ENCODE measurements at regions not wholly inside any gene's neighbourhood (a gene's known extent, or its start where the extent isn't known, plus 50 kb on each side); places are given as distances from the start of the nearest gene placed in this dataset.

DNA sequence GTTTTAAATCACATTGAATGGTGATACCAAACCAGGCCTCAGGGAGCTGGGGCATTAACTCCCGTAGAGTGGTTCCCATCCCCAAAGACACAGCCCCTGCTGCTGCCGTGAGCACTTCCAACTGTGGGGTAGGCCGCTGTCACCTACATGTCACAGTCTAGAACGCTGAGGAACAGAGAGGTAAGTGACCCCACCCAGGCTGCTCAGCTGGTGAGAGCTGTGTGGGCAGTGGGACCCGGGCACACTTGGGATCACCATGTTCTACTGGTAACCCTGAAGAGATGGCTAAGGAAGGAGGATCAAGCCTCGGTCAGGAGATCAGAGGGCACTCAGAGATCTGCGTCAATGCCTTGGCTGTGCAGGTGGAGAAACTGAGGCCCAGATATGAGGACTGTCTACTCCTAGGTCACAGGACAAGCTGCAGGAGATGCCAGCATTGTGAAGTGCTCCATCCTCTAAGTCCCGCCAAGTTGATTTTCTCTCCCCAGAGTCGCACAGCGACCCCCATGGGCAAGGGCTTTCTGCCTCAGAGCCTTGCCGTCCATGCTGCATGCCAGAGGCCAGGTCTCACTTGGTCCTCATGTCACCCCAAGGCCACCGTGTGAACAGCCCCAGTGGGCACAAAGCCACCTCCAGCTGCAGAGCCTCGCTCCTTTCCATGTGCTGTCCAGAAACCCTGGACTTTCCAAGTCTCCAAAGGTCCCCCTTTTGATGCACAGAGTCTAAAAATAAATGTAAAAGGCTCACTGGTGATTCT, 144.2 kb upstream of the OTOS start:
- Mint-ChIP-seq H3K27me3 (peaks cover 12 to 19% of the 10 kb centered on the region in 2 donors), H3K4me1 (no peaks in the 10 kb centered on the region), H3K4me3 (no peak overlapping the region), H3K36me3 (no peaks in the 10 kb centered on the region), H3K27ac (no peak overlapping the region), H3K9me3 (peaks cover 0 to 14% (median 5%) of the 10 kb centered on the region in 8 donors)
- no peaks in the 10 kb centered on the region for H3K36me3 ChIP-seq (ENCODE audit: insufficient read depth, low read length)
- CTCF ChIA-PET (ENCODE audit: partially characterized antibody): no interaction called here
- intact Hi-C loops (cut with micrococcal nuclease): no loop called here
- no peak for DNase-seq
- H3K9me3 ChIP-seq (ENCODE audit: control insufficient read depth in 1 of 2, low read length in 2 of 2): no peaks in the 10 kb centered on the region
- no peak overlapping the region for H3K27ac ChIP-seq (ENCODE audit: low read depth, low read length)
- peaks cover 5% of the 10 kb centered on the region for H3K27me3 ChIP-seq (ENCODE audit: insufficient read depth, low read length)
- no peak overlapping the region for H3K4me3 ChIP-seq (ENCODE audit: low read length in 2 of 2)
- POLR2A ChIA-PET (ENCODE audit: partially characterized antibody): no interaction called here
- H3K4me1 ChIP-seq (ENCODE audit: insufficient read depth, low read length): no peaks in the 10 kb centered on the region

DNA sequence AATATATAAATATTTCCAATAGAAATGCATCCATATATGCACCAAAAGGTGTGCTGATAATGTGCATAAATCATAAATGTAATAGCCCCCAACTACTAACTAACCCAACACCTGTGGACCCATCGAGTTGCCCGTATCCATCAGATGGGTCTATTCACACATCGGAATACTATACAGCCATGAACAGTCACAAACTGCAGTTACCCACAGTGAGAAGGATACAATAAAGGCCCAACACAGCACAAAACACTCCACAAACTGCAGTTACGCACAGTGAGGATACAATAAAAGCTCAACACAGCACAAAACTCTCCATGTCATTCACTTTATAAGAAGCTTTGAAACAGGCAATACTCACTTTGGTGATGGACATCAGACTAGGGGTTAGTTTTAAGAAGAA, 145.3 kb upstream of the OTOS start:
- Mint-ChIP-seq H3K36me3 (no peaks in the 10 kb centered on the region), H3K27ac (no peak overlapping the region), H3K27me3 (peaks cover 8 to 16% of the 10 kb centered on the region in 2 donors), H3K4me1 (no peaks in the 10 kb centered on the region), H3K4me3 (no peak overlapping the region), H3K9me3 (peaks cover 0 to 12% (median 2%) of the 10 kb centered on the region in 8 donors)
- Histone ChIP-seq H3K36me3 (ENCODE audit: insufficient read depth, low read length) (no peaks in the 10 kb centered on the region), H3K27me3 (ENCODE audit: insufficient read depth, low read length) (peaks cover 4% of the 10 kb centered on the region), H3K27ac (ENCODE audit: low read depth, low read length) (no peak overlapping the region), H3K4me1 (ENCODE audit: insufficient read depth, low read length) (no peaks in the 10 kb centered on the region), H3K4me3 (ENCODE audit: low read length in 2 of 2) (no peak overlapping the region), H3K9me3 (ENCODE audit: control insufficient read depth in 1 of 2, low read length in 2 of 2) (no peaks in the 10 kb centered on the region)
- CTCF ChIA-PET (ENCODE audit: partially characterized antibody): no interaction called here
- intact Hi-C loops (cut with micrococcal nuclease): no loop called here
- POLR2A ChIA-PET (ENCODE audit: partially characterized antibody): no interaction called here
- DNase-seq: no peak

DNA sequence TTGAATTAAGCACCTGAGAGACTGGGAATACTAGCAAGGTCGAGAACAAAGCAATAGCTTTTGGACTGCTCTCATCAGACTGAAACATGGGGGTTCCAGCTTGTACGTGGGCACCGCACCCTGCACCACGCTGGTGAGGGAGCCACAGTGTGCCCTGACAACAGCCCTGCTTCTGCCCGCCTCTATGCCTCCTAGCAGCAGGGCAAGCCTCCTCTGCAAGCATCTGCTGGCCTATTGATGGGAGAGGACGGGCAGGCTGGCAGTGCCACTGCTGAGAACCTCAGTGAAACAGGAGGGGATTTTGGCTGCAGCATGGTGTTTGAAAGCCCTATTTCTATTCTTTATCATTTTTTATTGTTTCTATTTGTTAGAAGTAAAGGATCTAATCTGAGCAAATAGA, 146.1 kb upstream of the OTOS start:
- Mint-ChIP-seq H3K36me3 (no peaks in the 10 kb centered on the region), H3K27me3 (peaks cover 8 to 9% of the 10 kb centered on the region in 2 donors), H3K4me3 (no peak overlapping the region), H3K4me1 (no peaks in the 10 kb centered on the region), H3K9me3 (peaks cover 0 to 8% (median 2%) of the 10 kb centered on the region in 8 donors), H3K27ac (no peak overlapping the region)
- CTCF ChIA-PET (ENCODE audit: partially characterized antibody): no interaction called here
- H3K27ac ChIP-seq (ENCODE audit: low read depth, low read length): no peak overlapping the region
- DNase-seq: no peak
- no peaks in the 10 kb centered on the region for H3K36me3 ChIP-seq (ENCODE audit: insufficient read depth, low read length)
- H3K9me3 ChIP-seq (ENCODE audit: control insufficient read depth in 1 of 2, low read length in 2 of 2): no peaks in the 10 kb centered on the region
- POLR2A ChIA-PET (ENCODE audit: partially characterized antibody): no interaction called here
- intact Hi-C loops (cut with micrococcal nuclease): no loop called here
- H3K27me3 ChIP-seq (ENCODE audit: insufficient read depth, low read length): no peaks in the 10 kb centered on the region
- no peak overlapping the region for H3K4me3 ChIP-seq (ENCODE audit: low read length in 2 of 2)
- no peaks in the 10 kb centered on the region for H3K4me1 ChIP-seq (ENCODE audit: insufficient read depth, low read length)

DNA sequence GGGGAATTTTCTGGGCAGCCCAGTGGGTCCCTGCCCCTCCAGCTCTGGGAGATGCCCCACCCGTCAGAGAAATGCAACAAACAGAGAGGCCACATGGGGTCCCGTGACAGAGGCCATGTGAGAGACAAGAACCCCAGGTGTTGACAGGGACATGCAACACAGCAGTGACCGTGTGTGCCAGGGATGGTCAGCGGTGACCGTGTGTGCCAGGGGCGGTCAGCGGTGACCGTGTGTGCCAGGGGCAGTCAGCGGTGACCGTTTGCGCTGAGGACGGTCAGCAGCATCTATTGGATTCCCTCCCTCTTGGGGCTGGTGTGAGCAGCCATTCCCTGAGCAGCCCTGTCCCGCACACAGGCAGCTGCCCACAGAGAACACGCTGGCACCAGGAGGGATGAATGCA, 146.6 kb upstream of the OTOS start:
- H3K4me1 Mint-ChIP-seq: no peaks in the 10 kb centered on the region
- intact Hi-C loops (cut with micrococcal nuclease): no loop called here

DNA sequence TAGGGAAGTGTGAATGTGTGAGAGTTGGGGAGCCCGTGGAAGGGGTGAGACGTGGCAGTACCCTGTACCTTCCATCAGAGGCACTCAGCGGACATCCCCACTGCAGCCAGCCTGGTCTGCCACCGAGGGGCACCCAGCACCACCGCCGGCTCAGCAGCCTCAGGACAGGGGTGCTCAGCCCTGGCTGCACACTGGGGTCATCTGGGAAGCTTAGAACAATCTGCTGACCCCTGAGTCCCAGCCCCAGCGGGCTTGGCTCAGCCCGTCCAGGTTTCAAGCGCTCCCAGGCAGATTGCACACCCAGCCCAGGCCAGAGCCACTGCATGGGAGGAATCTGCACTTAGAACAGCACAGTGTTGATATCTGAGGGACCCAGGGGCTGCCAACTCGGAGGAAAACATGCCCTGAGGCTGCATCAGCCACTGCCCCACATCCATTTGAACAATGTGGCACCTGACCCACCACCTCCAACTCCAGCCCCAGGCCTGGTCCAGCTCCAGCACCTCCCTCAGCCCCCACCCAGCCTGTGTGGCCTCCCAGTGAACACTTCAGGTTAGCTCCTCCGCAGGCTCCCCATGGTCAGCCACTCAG, 147.1 kb upstream of the OTOS start:
- H3K27me3 ChIP-seq (ENCODE audit: insufficient read depth, low read length): no peaks in the 10 kb centered on the region
- H3K4me3 ChIP-seq (ENCODE audit: low read length in 2 of 2): no peak overlapping the region
- POLR2A ChIA-PET (ENCODE audit: partially characterized antibody): no interaction called here
- DNase-seq: no peak
- H3K27ac ChIP-seq (ENCODE audit: low read depth, low read length): no peak overlapping the region
- no peaks in the 10 kb centered on the region for H3K4me1 ChIP-seq (ENCODE audit: insufficient read depth, low read length)
- intact Hi-C loops (cut with micrococcal nuclease): no loop called here
- no peaks in the 10 kb centered on the region for H3K4me1 Mint-ChIP-seq
- H3K9me3 ChIP-seq (ENCODE audit: control insufficient read depth in 1 of 2, low read length in 2 of 2): no peaks in the 10 kb centered on the region
- peaks cover 3 to 5% of the 10 kb centered on the region in 2 donors for H3K27me3 Mint-ChIP-seq
- no peak overlapping the region for H3K27ac Mint-ChIP-seq
- CTCF ChIA-PET (ENCODE audit: partially characterized antibody): no interaction called here
- no peak overlapping the region for H3K4me3 Mint-ChIP-seq
- H3K9me3 Mint-ChIP-seq: peaks cover 0 to 8% (median 1%) of the 10 kb centered on the region in 8 donors
- H3K36me3 Mint-ChIP-seq: no peaks in the 10 kb centered on the region
- H3K36me3 ChIP-seq (ENCODE audit: insufficient read depth, low read length): no peaks in the 10 kb centered on the region

More for the DNA sequence above, 146.6 kb upstream of the OTOS start:
- POLR2A ChIA-PET (ENCODE audit: partially characterized antibody): no interaction called here
- DNase-seq: no peak
- Histone ChIP-seq H3K27me3 (ENCODE audit: insufficient read depth, low read length) (no peaks in the 10 kb centered on the region), H3K4me3 (ENCODE audit: low read length in 2 of 2) (no peak overlapping the region), H3K4me1 (ENCODE audit: insufficient read depth, low read length) (no peaks in the 10 kb centered on the region), H3K9me3 (ENCODE audit: control insufficient read depth in 1 of 2, low read length in 2 of 2) (no peaks in the 10 kb centered on the region), H3K27ac (ENCODE audit: low read depth, low read length) (no peak overlapping the region), H3K36me3 (ENCODE audit: insufficient read depth, low read length) (no peaks in the 10 kb centered on the region)
- CTCF ChIA-PET (ENCODE audit: partially characterized antibody): no interaction called here
- H3K27me3 Mint-ChIP-seq: peaks cover 5 to 6% of the 10 kb centered on the region in 2 donors
- peaks cover 0 to 8% (median 1%) of the 10 kb centered on the region in 8 donors for H3K9me3 Mint-ChIP-seq
- no peaks in the 10 kb centered on the region for H3K36me3 Mint-ChIP-seq
- no peak overlapping the region for H3K27ac Mint-ChIP-seq
- no peak overlapping the region for H3K4me3 Mint-ChIP-seq

DNA sequence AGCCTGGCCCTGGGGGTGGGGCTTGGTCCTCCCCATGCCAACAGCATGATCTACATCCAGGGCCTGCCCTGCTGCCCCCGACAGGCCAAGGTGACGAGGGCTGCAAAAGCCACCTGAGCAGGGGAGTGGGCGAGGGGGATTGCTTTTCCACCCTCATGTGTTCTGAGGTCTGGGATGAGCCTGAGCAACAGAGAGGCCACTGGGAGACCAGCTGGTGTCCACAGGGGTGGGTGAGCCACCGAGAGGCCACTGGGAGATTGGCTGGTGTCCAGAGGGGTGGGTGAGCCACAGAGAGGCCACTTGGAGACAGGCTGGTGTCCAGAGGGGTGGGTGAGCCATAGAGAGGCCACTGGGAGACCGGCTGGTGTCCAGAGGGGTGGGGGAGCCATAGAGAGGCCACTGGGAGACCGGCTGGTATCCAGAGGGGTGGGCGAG, 147.4 kb upstream of the GPC1 start:
- Mint-ChIP-seq H3K4me3 (no peak overlapping the region), H3K27ac (no peak overlapping the region), H3K9me3 (peaks cover 0 to 6% (median under 1%) of the 10 kb centered on the region in 8 donors), H3K36me3 (no peaks in the 10 kb centered on the region), H3K27me3 (peaks cover 0 to 2% of the 10 kb centered on the region in 2 donors), H3K4me1 (no peaks in the 10 kb centered on the region)
- Histone ChIP-seq H3K9me3 (ENCODE audit: control insufficient read depth in 1 of 2, low read length in 2 of 2) (no peaks in the 10 kb centered on the region), H3K4me1 (ENCODE audit: insufficient read depth, low read length) (no peaks in the 10 kb centered on the region), H3K4me3 (ENCODE audit: low read length in 2 of 2) (no peak overlapping the region), H3K27ac (ENCODE audit: low read depth, low read length) (no peak overlapping the region), H3K27me3 (ENCODE audit: insufficient read depth, low read length) (no peaks in the 10 kb centered on the region), H3K36me3 (ENCODE audit: insufficient read depth, low read length) (no peaks in the 10 kb centered on the region)
- POLR2A ChIA-PET (ENCODE audit: partially characterized antibody): no interaction called here
- CTCF ChIA-PET (ENCODE audit: partially characterized antibody): no interaction called here
- intact Hi-C loops (cut with micrococcal nuclease): no loop called here
- DNase-seq: no peak

DNA sequence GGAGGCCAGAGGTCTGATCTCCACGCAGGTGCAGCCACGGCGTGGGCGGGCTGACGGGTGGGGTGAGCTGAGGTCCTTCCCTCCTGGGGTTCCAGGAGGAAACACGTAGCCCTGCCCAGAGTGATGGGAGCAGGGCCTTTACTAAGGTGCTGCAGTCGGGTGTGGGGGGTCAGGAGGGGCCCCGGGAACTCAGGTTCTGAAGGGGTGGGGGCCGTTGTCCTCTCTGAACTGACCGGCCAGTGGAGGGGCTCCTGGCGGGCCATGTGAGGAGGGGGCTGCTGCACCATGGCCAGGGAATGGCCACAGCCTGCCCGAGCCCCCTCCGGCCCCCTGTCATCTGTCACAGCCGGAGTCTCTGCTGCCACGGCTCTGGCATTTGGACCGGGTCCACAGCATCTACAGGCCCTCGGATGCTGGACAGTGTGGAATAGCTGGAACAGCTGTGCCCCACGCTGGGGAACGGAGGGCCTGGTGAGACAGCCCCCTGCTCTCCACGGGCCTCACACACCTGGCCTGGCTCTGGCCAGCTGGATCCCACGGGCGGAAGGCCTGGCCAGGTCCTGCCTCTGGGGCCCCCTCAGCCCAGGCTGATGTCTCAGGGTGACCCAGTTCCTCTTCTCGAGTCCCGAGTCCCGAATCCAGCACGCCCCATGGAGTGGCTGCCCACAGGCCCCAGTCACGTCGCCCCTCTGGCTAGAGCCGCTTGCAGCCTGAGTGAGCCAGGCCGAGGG, 145.6 kb upstream of the GPC1 start:
- Histone ChIP-seq H3K9me3 (ENCODE audit: control insufficient read depth in 1 of 2, low read length in 2 of 2) (no peaks in the 10 kb centered on the region), H3K4me3 (ENCODE audit: low read length in 2 of 2) (no peak overlapping the region), H3K36me3 (ENCODE audit: insufficient read depth, low read length) (no peaks in the 10 kb centered on the region), H3K27me3 (ENCODE audit: insufficient read depth, low read length) (no peaks in the 10 kb centered on the region), H3K4me1 (ENCODE audit: insufficient read depth, low read length) (no peaks in the 10 kb centered on the region), H3K27ac (ENCODE audit: low read depth, low read length) (no peak overlapping the region)
- intact Hi-C loops (cut with micrococcal nuclease): no loop called here
- Mint-ChIP-seq H3K27me3 (no peaks in the 10 kb centered on the region), H3K4me1 (no peaks in the 10 kb centered on the region), H3K4me3 (no peak overlapping the region), H3K36me3 (no peaks in the 10 kb centered on the region), H3K9me3 (no peaks in the 10 kb centered on the region), H3K27ac (no peak overlapping the region)
- CTCF ChIA-PET (ENCODE audit: partially characterized antibody): no interaction called here
- DNase-seq: no peak
- POLR2A ChIA-PET (ENCODE audit: partially characterized antibody): no interaction called here

All from CD4-positive, alpha-beta memory T cell (primary cell).